Pancreas (tissue), 10 donors: ENCODE measurements at regions not wholly inside any gene's neighbourhood (a gene's known extent, or its start where the extent isn't known, plus 50 kb on each side); places are given as distances from the start of the nearest gene placed in this dataset.

Source experiments
- ATAC-seq, 4 donors: fragments of 200-7000 bp; cut with Tn5 transposase; one replicate each; pipeline versions ENCODE4 v1.8.0 to v1.9.1; 2020; ENCODE audit warnings: mild to moderate bottlenecking in 4 of 4, moderate library complexity in 4 of 4
- DNase-seq, 6 donors: peaks; one replicate each; pipeline ENCODE4 v3.0.0-alpha.2; 2020
- FAIRE-seq: peaks from 2 replicates; lab custom pipeline; 2012; peaks lifted over from hg19 to GRCh38; lab: Jason Lieb, UNC
- H3K27ac ChIP-seq, 4 donors: fragments of 200-600 bp; sonication (generic); 1 replicate in 3 of 4; 2 replicates in 1 of 4; pipeline versions ENCODE4 v1.5.0 to v1.8.0; 2020
- H3K27me3 ChIP-seq, 4 donors: fragments of 200-600 bp; one replicate each; pipeline ENCODE4 v1.8.0; 2021
- H3K36me3 ChIP-seq, 3 donors: fragments of 200-600 bp; sonication (generic) in 1 of 3; one replicate each; pipeline versions ENCODE4 v1.5.0 to v1.8.0; 2020 to 2021
- H3K4me1 ChIP-seq, 3 donors: fragments of 200-600 bp; one replicate each; pipeline ENCODE4 v1.8.0; 2021
- H3K4me3 ChIP-seq, 4 donors: fragments of 200-600 bp; sonication (generic) in 2 of 4; one replicate each; pipeline versions ENCODE4 v1.5.0 to v1.8.0; 2020 to 2021
- H3K9me3 ChIP-seq, 4 donors: fragments of 200-600 bp; one replicate each; pipeline ENCODE4 v1.8.0; 2021
- CTCF ChIP-seq, 4 donors: fragments of 200-600 bp; sonication (generic) in 3 of 4; IDR thresholded peaks; one replicate each; pipeline versions ENCODE4 v1.5.0 to v1.8.0; 2021; ENCODE audit warnings: antibody characterized with exemption in 4 of 4
- WGBS, 2 donors: extraction: QIAGEN DNeasy Blood & Tissue Kit; methylation state at CpG; one replicate each; pipeline ENCODE4 v1.1.7; 2013; 5-methylcytosine and 5-hydroxymethylcytosine counted together
- intact Hi-C, 3 donors: fragments of 100-400 bp; cut with DNase I; formaldehyde crosslinking; loops; one replicate each; pipeline versions ENCODE4 v1.11.1 to v1.14.2; 2022
- donor health status: healthy with polysubstance abuse.
- donor health status: DM: no; HTN: no; CAD: no; lungs with moderate emphysema.
- donor health status: DM: no; HTN: no; CAD: no.
- donor health status: control.
- donor health status: control.
- donor health status: Bipolar disorder and iron deficiency.
- donor health status: DM: yes; HTN: yes; CAD: no.
- donor health status: DM: no; HTN: no; CAD: no.
- donor health status: DM: no; HTN: no; CAD: no.
- donor health status: DM: yes; HTN: yes; CAD: no.

GRCh38 chr1:96059276-96059675 is 662.3 kb upstream of the PTBP2 start:
- ATAC-seq (no peak), FAIRE-seq (no peak), DNase-seq (no peak)
- Histone ChIP-seq H3K4me3 (no peak overlapping the region), H3K27ac (no peak overlapping the region), H3K36me3 (no peaks in the 10 kb centered on the region), H3K4me1 (no peaks in the 10 kb centered on the region), H3K9me3 (no peaks in the 10 kb centered on the region), H3K27me3 (no peaks in the 10 kb centered on the region)
- TF ChIP-seq CTCF (IDR thresholded peaks at IDR 0.05): no peak
- intact Hi-C loops: no loop called here
- 39 to 46% methylated on average over 1 of the region's 1 CpG for WGBS, 2 donors

- Histone ChIP-seq H3K27ac (no peak overlapping the region), H3K4me1 (no peaks in the 10 kb centered on the region), H3K9me3 (no peaks in the 10 kb centered on the region), H3K27me3 (no peaks in the 10 kb centered on the region), H3K36me3 (no peaks in the 10 kb centered on the region), H3K4me3 (no peak overlapping the region)
- intact Hi-C loops: no loop called here
- FAIRE-seq (no peak), ATAC-seq (no peak), DNase-seq (no peak)
- TF ChIP-seq CTCF (IDR thresholded peaks at IDR 0.05): no peak
- 51 to 63% methylated on average over 3 of the region's 3 CpGs for WGBS, 2 donors
Measured at GRCh38 chr1:96059736-96060135, 661.8 kb upstream of the PTBP2 start.

GRCh38 chr1:96060621-96061020 is 661.0 kb upstream of the PTBP2 start:
- H3K27ac ChIP-seq: no peak overlapping the region
- H3K36me3 ChIP-seq: no peaks in the 10 kb centered on the region
- no peaks in the 10 kb centered on the region for H3K4me1 ChIP-seq
- no peak overlapping the region for H3K4me3 ChIP-seq
- no peak for TF ChIP-seq CTCF (IDR thresholded peaks at IDR 0.05)
- no peaks in the 10 kb centered on the region for H3K27me3 ChIP-seq
- FAIRE-seq (no peak), DNase-seq (no peak), ATAC-seq (no peak)
- no peaks in the 10 kb centered on the region for H3K9me3 ChIP-seq
- intact Hi-C loops: no loop called here
- 33 to 47% methylated on average over 6 of the region's 6 CpGs for WGBS, 2 donors

- no peak for TF ChIP-seq CTCF (IDR thresholded peaks at IDR 0.05)
- ATAC-seq: no peak
- no peaks in the 10 kb centered on the region for H3K27me3 ChIP-seq
- no peak for DNase-seq
- WGBS, 2 donors: 69 to 84% methylated on average over 3 of the region's 3 CpGs
- no peaks in the 10 kb centered on the region for H3K9me3 ChIP-seq
- H3K27ac ChIP-seq: no peak overlapping the region
- H3K36me3 ChIP-seq: no peaks in the 10 kb centered on the region
- no peaks in the 10 kb centered on the region for H3K4me1 ChIP-seq
- no peak overlapping the region for H3K4me3 ChIP-seq
- intact Hi-C loops: no loop called here
- no peak for FAIRE-seq
Measured at GRCh38 chr1:96072021-96072420, 649.6 kb upstream of the PTBP2 start.

GRCh38 chr1:96073100-96073499 is 648.5 kb upstream of the PTBP2 start:
- intact Hi-C loops: no loop called here
- Histone ChIP-seq H3K4me1 (no peaks in the 10 kb centered on the region), H3K27ac (no peak overlapping the region), H3K36me3 (no peaks in the 10 kb centered on the region), H3K4me3 (no peak overlapping the region), H3K27me3 (no peaks in the 10 kb centered on the region), H3K9me3 (no peaks in the 10 kb centered on the region)
- no peak for ATAC-seq
- TF ChIP-seq CTCF (IDR thresholded peaks at IDR 0.05): no peak
- FAIRE-seq: no peak
- DNase-seq: no peak
- WGBS, 2 donors: 66 to 76% methylated on average over 1 of the region's 1 CpG
